HCT116 (cell line): ENCODE measurements at regions not wholly inside any gene's neighbourhood (a gene's known extent, or its start where the extent isn't known, plus 50 kb on each side); places are given as distances from the start of the nearest gene placed in this dataset.

Source experiments
- ATAC-seq: fragments of 200-7000 bp; cut with Tn5 transposase; 2 replicates; pipeline ENCODE4 v1.9.1; 2020; ENCODE audit warnings: mild to moderate bottlenecking, moderate library complexity
- BruUV-seq: library from RNA; stranded (reverse); fragments of 400-500 nt; replicated peaks from 2 replicates; lab custom pipeline; 2021; lab: Mats Ljungman, UMichigan
- CTCF ChIA-PET: fragments of 300-600 bp; sonication (Branson Sonifier 250); formaldehyde crosslinking; loops from one replicate; lab custom pipeline; 2021; ENCODE audit warnings: antibody characterized with exemption; lab: Charles Lee
- POLR2A ChIA-PET: fragments of 300-600, 350-600 bp; sonication (Branson Sonifier 250); formaldehyde crosslinking; loops from one replicate; lab custom pipeline; 2021; ENCODE audit warnings: antibody characterized with exemption; lab: Charles Lee
- RAD21 ChIA-PET, 2 experiments: fragments of 300-600 bp; sonication (Branson Sonifier 250); formaldehyde crosslinking; loops; one replicate each; lab custom pipeline; 2023; ENCODE audit warnings: low total read pairs in 2 of 2; ENCODE audit not compliant: uncharacterized antibody in 2 of 2, unreplicated experiment in 2 of 2, low non-redundant PET in 1 of 2; lab: Charles Lee
- DNase-seq: peaks from one replicate; pipeline ENCODE4 v3.0.0-alpha.2; 2010; ENCODE audit warnings: low read depth, low spot score
- H2AFZ ChIP-seq: fragments of 200-600 bp; shearing (Covaris generic), sonication (generic); 2 replicates; pipeline ENCODE4 v1.6.1; 2017; ENCODE audit warnings: low read depth, mixed run types, mixed read lengths, antibody characterized with exemption, low read length; ENCODE audit not compliant: poor library complexity, severe bottlenecking
- H3K27ac ChIP-seq: 2 replicates; pipeline ENCODE4 v1.5.1; 2012; ENCODE audit warnings: low read depth, low read length
- H3K27me3 ChIP-seq: fragments of 200-600 bp; sonication (generic); 2 replicates; pipeline ENCODE4 v1.6.1; 2016; ENCODE audit warnings: mixed run types, low read length, mixed read lengths; ENCODE audit not compliant: insufficient read depth
- H3K36me3 ChIP-seq, 2 experiments: fragments of 200-500 bp in 1 of 2; fragments of 200-600 bp in 1 of 2; sonication (Bioruptor generic) in 1 of 2; sonication (generic) in 1 of 2; 2 replicates each; pipeline versions ENCODE4 v1.5.1 to v1.6.1; 2014 to 2016; ENCODE audit warnings: low read length in 2 of 2, inconsistent platforms in 1 of 2, mixed read lengths in 1 of 2, mixed run types in 1 of 2; ENCODE audit not compliant: insufficient read depth in 2 of 2, control insufficient read depth in 1 of 2
- H3K4me1 ChIP-seq, 2 experiments: fragments of 200-600 bp in 1 of 2; sonication (generic) in 1 of 2; 2 replicates each; pipeline versions ENCODE4 v1.5.1 to v1.6.1; 2012 to 2017; ENCODE audit warnings: low read length in 2 of 2, inconsistent platforms in 1 of 2, mild to moderate bottlenecking in 1 of 2, mixed read lengths in 1 of 2, mixed run types in 1 of 2, moderate library complexity in 1 of 2; ENCODE audit not compliant: insufficient read depth in 2 of 2, control insufficient read depth in 1 of 2
- H3K4me2 ChIP-seq: fragments of 200-600 bp; sonication (generic); 2 replicates; pipeline ENCODE4 v1.6.1; 2017; ENCODE audit warnings: mixed run types, low read length, mixed read lengths
- H3K4me3 ChIP-seq, 2 experiments: fragments of 200-600 bp in 1 of 2; sonication (generic) in 1 of 2; replicated peaks in 1 of 2; 2 replicates each; pipeline ENCODE4 v1.5.1; 2011 to 2016; ENCODE audit warnings: low read length in 2 of 2, control low read depth in 1 of 2, low read depth in 1 of 2, mild to moderate bottlenecking in 1 of 2, mixed read lengths in 1 of 2, mixed run types in 1 of 2
- H3K79me2 ChIP-seq: fragments of 200-600 bp; sonication (generic); 2 replicates; pipeline ENCODE4 v1.6.1; 2017; ENCODE audit warnings: mild to moderate bottlenecking, mixed run types, low read length, moderate library complexity, mixed read lengths; ENCODE audit not compliant: insufficient read depth
- H3K9ac ChIP-seq: fragments of 200-600 bp; sonication (generic); 2 replicates; pipeline ENCODE4 v1.6.1; 2016; ENCODE audit warnings: low read length, mixed read lengths
- H3K9me2 ChIP-seq: fragments of 200-600 bp; sonication (generic), shearing (Covaris generic); 2 replicates; pipeline ENCODE4 v1.6.1; 2017; ENCODE audit warnings: mixed run types, mild to moderate bottlenecking, moderate library complexity; ENCODE audit not compliant: insufficient read depth
- H3K9me3 ChIP-seq, 2 experiments: fragments of 200-500 bp in 1 of 2; fragments of 200-600 bp in 1 of 2; sonication (Bioruptor generic) in 1 of 2; sonication (generic) in 1 of 2; 2 replicates each; pipeline ENCODE4 v1.6.1; 2014 to 2017; ENCODE audit warnings: low read length in 2 of 2, mixed read lengths in 2 of 2, inconsistent platforms in 1 of 2, low read depth in 1 of 2, mild to moderate bottlenecking in 1 of 2, mixed run types in 1 of 2, moderate library complexity in 1 of 2; ENCODE audit not compliant: control insufficient read depth in 1 of 2, insufficient read depth in 1 of 2
- H4K20me1 ChIP-seq: fragments of 200-600 bp; sonication (generic), shearing (Covaris generic); 2 replicates; pipeline ENCODE4 v1.6.1; 2017; ENCODE audit warnings: mixed run types, mild to moderate bottlenecking, moderate library complexity; ENCODE audit not compliant: insufficient read depth
- CBX3 ChIP-seq: IDR thresholded peaks from 2 replicates; pipeline ENCODE4 v1.6.1; 2012; ENCODE audit warnings: low read depth
- EGR1 ChIP-seq: IDR thresholded peaks from 2 replicates; pipeline ENCODE4 v1.6.1; 2012; ENCODE audit warnings: low read depth
- ELF1 ChIP-seq: IDR thresholded peaks from 2 replicates; pipeline ENCODE4 v1.6.1; 2012; ENCODE audit warnings: low read depth, borderline replicate concordance
- JUND ChIP-seq: IDR thresholded peaks from 2 replicates; pipeline ENCODE4 v1.6.1; 2012
- MAX ChIP-seq: IDR thresholded peaks from 2 replicates; pipeline ENCODE4 v1.6.1; 2012
- POLR2A ChIP-seq: IDR thresholded peaks from 2 replicates; pipeline ENCODE4 v1.7.0; 2011; ENCODE audit warnings: borderline replicate concordance; ENCODE audit not compliant: insufficient read depth, insufficient read length; ENCODE audit errors: extremely low read depth
- RAD21 ChIP-seq: IDR thresholded peaks from 2 replicates; pipeline ENCODE4 v1.6.1; 2012; ENCODE audit warnings: low read depth, mild to moderate bottlenecking
- SIN3A ChIP-seq: IDR thresholded peaks from 2 replicates; pipeline ENCODE4 v1.6.1; 2012; ENCODE audit warnings: low read depth
- SRF ChIP-seq: IDR thresholded peaks from 2 replicates; pipeline ENCODE4 v1.6.1; 2012; ENCODE audit warnings: low read depth
- ZFX ChIP-seq: fragments of 450-650 bp; IDR thresholded peaks from 2 replicates; pipeline ENCODE4 v1.6.1; 2017
- ZNF274 ChIP-seq: fragments of 200-500 bp; sonication (Bioruptor generic); IDR thresholded peaks from 2 replicates; pipeline ENCODE4 v1.6.1; 2014; ENCODE audit warnings: mild to moderate bottlenecking, low read depth, low read length, inconsistent platforms
- intact Hi-C: fragments of 100-400 bp; cut with micrococcal nuclease; formaldehyde crosslinking; loops from 2 replicates; pipeline ENCODE4 v1.10.0; 2022
- TF ChIP-seq, protein P1 (sequence below): IDR thresholded peaks from 2 replicates; pipeline ENCODE4 v1.6.1; 2012

GRCh38 chr2:139170406-139170805 lies 390.2 kb upstream of the NXPH2 start:
- Histone ChIP-seq H3K4me2 (no peak overlapping the region), H3K27me3 (no peaks in the 10 kb centered on the region), H3K79me2 (no peaks in the 10 kb centered on the region), H3K4me1 (no peaks in the 10 kb centered on the region), H3K36me3 (no peaks in the 10 kb centered on the region), H3K9me3 (no peaks in the 10 kb centered on the region), H3K9ac (no peak overlapping the region), H3K9me2 (no peaks in the 10 kb centered on the region), H3K4me3 (no peak overlapping the region), H3K27ac (no peak overlapping the region), H2AFZ (no peak overlapping the region), H4K20me1 (no peaks in the 10 kb centered on the region)
- CTCF ChIA-PET, result no interaction called here
- no peak for DNase-seq
- no peak for ATAC-seq
- POLR2A ChIA-PET, result no interaction called here
- RAD21 ChIA-PET, result no interaction called here
- intact Hi-C loops, result no loop called here
- TF ChIP-seq JUND (no peak), MAX (no peak), RAD21 (no peak), ZNF274 (no peak), ELF1 (no peak), SIN3A (no peak), SRF (no peak), CBX3 (no peak), ZFX (no peak), EGR1 (no peak), POLR2A (no peak)
- TF ChIP-seq, protein P1, sequence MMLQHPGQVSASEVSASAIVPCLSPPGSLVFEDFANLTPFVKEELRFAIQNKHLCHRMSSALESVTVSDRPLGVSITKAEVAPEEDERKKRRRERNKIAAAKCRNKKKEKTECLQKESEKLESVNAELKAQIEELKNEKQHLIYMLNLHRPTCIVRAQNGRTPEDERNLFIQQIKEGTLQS, result no peak
- no TSS peak for BruUV-seq

- Histone ChIP-seq H3K36me3 (no peaks in the 10 kb centered on the region), H3K4me1 (no peaks in the 10 kb centered on the region), H3K4me3 (no peak overlapping the region), H3K9me2 (no peaks in the 10 kb centered on the region), H3K9me3 (no peaks in the 10 kb centered on the region), H2AFZ (no peak overlapping the region), H3K9ac (no peak overlapping the region), H3K79me2 (no peaks in the 10 kb centered on the region), H4K20me1 (no peaks in the 10 kb centered on the region), H3K27ac (no peak overlapping the region), H3K4me2 (no peak overlapping the region), H3K27me3 (no peaks in the 10 kb centered on the region)
- BruUV-seq, result no TSS peak
- no peak for DNase-seq
- ATAC-seq, result no peak
- intact Hi-C loops, result no loop called here
- TF ChIP-seq ZNF274, result no peak
- no peak for TF ChIP-seq POLR2A
- no peak for TF ChIP-seq EGR1
- CTCF ChIA-PET, result no interaction called here
- RAD21 ChIA-PET, result no interaction called here
- POLR2A ChIA-PET, result no interaction called here
These were observed 385.4 kb upstream of the NXPH2 start for GRCh38 chr2:139165601-139166000.
